Kidney capillary endothelial cell (primary cell): ENCODE measurements at regions not wholly inside any gene's neighbourhood (a gene's known extent, or its start where the extent isn't known, plus 50 kb on each side); places are given as distances from the start of the nearest gene placed in this dataset.
A peak's percentile ranks its signal among the peaks of the same experiment; 100 is the strongest.
"Not testable (repeated sequence)": the region's sequence is repeated elsewhere in the genome, so short reads cannot be mapped to it uniquely, and the experiment has no call there.

Source experiments
- DNase-seq: peaks from one replicate; pipeline ENCODE4 v3.0.0-alpha.2; 2018; ENCODE audit warnings: low spot score

GRCh38 chr11:23869671-23870070 is 627.2 kb upstream of the LUZP2 start:
- no peak for DNase-seq

- no peak for DNase-seq
Measured at GRCh38 chr11:23873406-23873805, 623.4 kb upstream of the LUZP2 start.

GRCh38 chr11:23875176-23875850 is 621.5 kb upstream of the LUZP2 start:
- no peak for DNase-seq

GRCh38 chr11:23883426-23884048 is 613.3 kb upstream of the LUZP2 start:
- not testable (repeated sequence) for DNase-seq

GRCh38 chr11:23884341-23884740 is 612.5 kb upstream of the LUZP2 start:
- DNase-seq = no peak

GRCh38 chr11:23885801-23886200 is 611.1 kb upstream of the LUZP2 start:
- no peak for DNase-seq

GRCh38 chr11:23887122-23887521 is 609.7 kb upstream of the LUZP2 start:
- DNase-seq = not testable (repeated sequence)

- no peak for DNase-seq
Measured at GRCh38 chr11:23893126-23893525, 603.7 kb upstream of the LUZP2 start.

- no peak for DNase-seq
Measured at GRCh38 chr11:23897453-23898286, 599.2 kb upstream of the LUZP2 start.

- DNase-seq = peak; percentile 8
Measured at GRCh38 chr11:23903044-23903704, 593.7 kb upstream of the LUZP2 start.

GRCh38 chr11:23919455-23919854 is 577.4 kb upstream of the LUZP2 start:
- no peak for DNase-seq

GRCh38 chr11:23923357-23923756 is 573.5 kb upstream of the LUZP2 start:
- no peak for DNase-seq

- no peak for DNase-seq
Measured at GRCh38 chr11:23924226-23924625, 572.6 kb upstream of the LUZP2 start.

- DNase-seq = no peak
Measured at GRCh38 chr11:23931443-23931842, 565.4 kb upstream of the LUZP2 start.

GRCh38 chr11:23932485-23932898 is 564.4 kb upstream of the LUZP2 start:
- DNase-seq = peak; percentile 3

- DNase-seq = no peak
Measured at GRCh38 chr11:23933721-23934120, 563.1 kb upstream of the LUZP2 start.

GRCh38 chr11:23934671-23935270 is 562.1 kb upstream of the LUZP2 start:
- not testable (repeated sequence) for DNase-seq

- DNase-seq = not testable (repeated sequence)
Measured at GRCh38 chr11:23942117-23942815, 554.6 kb upstream of the LUZP2 start.

GRCh38 chr11:23944923-23945322 is 551.9 kb upstream of the LUZP2 start:
- no peak for DNase-seq

GRCh38 chr11:23947883-23948282 is 549.0 kb upstream of the LUZP2 start:
- DNase-seq = no peak

GRCh38 chr11:23948851-23949250 is 548.0 kb upstream of the LUZP2 start:
- no peak for DNase-seq
